Ovary (tissue), 7 donors: ENCODE measurements at regions not wholly inside any gene's neighbourhood (a gene's known extent, or its start where the extent isn't known, plus 50 kb on each side); places are given as distances from the start of the nearest gene placed in this dataset.

ENCODE experiments used
- DNase-seq, 5 donors: peaks; one replicate each; pipeline ENCODE4 v3.0.0-alpha.2; 2019 to 2020
- H3K27ac ChIP-seq, 2 donors: fragments of 200-600 bp; one replicate each; pipeline versions ENCODE4 v1.5.1 to v1.8.0; 2019 to 2022
- H3K27me3 ChIP-seq: fragments of 200-600 bp; one replicate; pipeline ENCODE4 v1.8.0; 2022
- H3K36me3 ChIP-seq: fragments of 200-600 bp; sonication (generic); one replicate; pipeline ENCODE4 v1.5.1; 2019
- H3K4me1 ChIP-seq: one replicate; pipeline ENCODE4 v1.8.1; 2013; ENCODE audit warnings: mild to moderate bottlenecking, moderate library complexity; ENCODE audit not compliant: insufficient read depth
- H3K4me3 ChIP-seq: fragments of 200-600 bp; sonication (generic); one replicate; pipeline ENCODE4 v1.5.1; 2017
- H3K9me3 ChIP-seq, 2 donors: fragments of 200-600 bp in 1 of 2; sonication (generic) in 1 of 2; one replicate each; pipeline versions ENCODE4 v1.5.1 to v1.8.1; 2013 to 2019; ENCODE audit warnings: mild to moderate bottlenecking in 1 of 2, moderate library complexity in 1 of 2
- CTCF ChIP-seq, 3 donors: fragments of 450-650 bp in 2 of 3; fragments of 200-600 bp in 1 of 3; IDR thresholded peaks; one replicate each; pipeline versions ENCODE4 v1.5.1 to v1.8.0; 2016 to 2022; ENCODE audit warnings: antibody characterized with exemption in 3 of 3, mild to moderate bottlenecking in 1 of 3
- EP300 ChIP-seq: sonication (generic); formaldehyde crosslinking; IDR thresholded peaks from one replicate; pipeline ENCODE4 v1.6.1; 2017; ENCODE audit warnings: antibody characterized with exemption
- POLR2A ChIP-seq: fragments of 450-650 bp; IDR thresholded peaks from one replicate; pipeline ENCODE4 v1.6.1; 2017; ENCODE audit warnings: antibody characterized with exemption, mild to moderate bottlenecking, moderate library complexity
- WGBS, 3 donors: extraction: QIAGEN DNeasy Blood & Tissue Kit in 1 of 3; methylation state at CpG; one replicate each; pipeline versions ENCODE4 v1.1.5 to v1.1.7; 2013 to 2017; 5-methylcytosine and 5-hydroxymethylcytosine counted together
- intact Hi-C, 4 donors: fragments of 100-400 bp; cut with DNase I; formaldehyde crosslinking; loops; one replicate each; pipeline versions ENCODE4 v1.11.0 to v1.15.1; 2022 to 2023
- donor health status: DM: no; HTN: no; CAD: no; lungs with moderate emphysema.
- donor health status: DM: no; HTN: no; CAD: no.
- donor health status: Bipolar disorder and iron deficiency.
- donor health status: DM: no; HTN: no; CAD: no.
- donor health status: DM: yes; HTN: yes; CAD: no.

GRCh38 chr14:94906577-94906976 lies 136.7 kb upstream of the GSC start:
- H3K27me3 ChIP-seq: no peaks in the 10 kb centered on the region
- no peaks in the 10 kb centered on the region for H3K36me3 ChIP-seq
- H3K9me3 ChIP-seq: no peaks in the 10 kb centered on the region
- 93 to 96% (median 96%) methylated on average over 4 of the region's 4 CpGs for WGBS, 3 donors
- DNase-seq: no peak
- H3K4me3 ChIP-seq: no peak overlapping the region
- intact Hi-C loops: no loop called here
- TF ChIP-seq EP300: no peak
- no peak for TF ChIP-seq CTCF (IDR thresholded peaks at IDR 0.05)
- TF ChIP-seq POLR2A: no peak
- H3K27ac ChIP-seq: no peak overlapping the region
- no peaks in the 10 kb centered on the region for H3K4me1 ChIP-seq

DNA sequence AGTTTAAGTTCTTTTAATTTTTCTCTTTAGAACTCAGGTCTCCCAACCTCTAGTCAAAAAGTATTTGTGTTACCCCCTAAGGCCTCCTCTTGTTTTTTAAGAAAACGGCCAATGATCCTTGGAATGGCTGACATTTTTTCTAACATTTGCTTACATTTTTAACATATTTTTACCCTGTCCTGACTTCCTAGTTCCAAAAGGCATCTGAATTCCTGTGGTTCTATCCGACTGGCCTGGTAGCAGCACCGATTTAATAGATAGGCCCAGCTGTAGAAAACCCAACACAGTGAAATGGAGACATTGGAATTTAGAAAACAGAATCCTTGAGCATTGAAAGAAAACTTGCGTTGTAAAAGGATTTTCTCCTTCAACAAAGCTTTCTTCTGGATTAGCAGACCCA lies 134.7 kb upstream of the GSC start:
- Histone ChIP-seq H3K27me3 (no peaks in the 10 kb centered on the region), H3K4me3 (no peak overlapping the region), H3K9me3 (no peaks in the 10 kb centered on the region), H3K27ac (no peak overlapping the region), H3K4me1 (no peaks in the 10 kb centered on the region), H3K36me3 (no peaks in the 10 kb centered on the region)
- intact Hi-C loops: no loop called here
- no peak for DNase-seq
- WGBS, 3 donors: 11 to 34% (median 15%) methylated on average over 4 of the region's 4 CpGs
- no peak for TF ChIP-seq CTCF (IDR thresholded peaks at IDR 0.05)
- no peak for TF ChIP-seq POLR2A
- no peak for TF ChIP-seq EP300

DNA sequence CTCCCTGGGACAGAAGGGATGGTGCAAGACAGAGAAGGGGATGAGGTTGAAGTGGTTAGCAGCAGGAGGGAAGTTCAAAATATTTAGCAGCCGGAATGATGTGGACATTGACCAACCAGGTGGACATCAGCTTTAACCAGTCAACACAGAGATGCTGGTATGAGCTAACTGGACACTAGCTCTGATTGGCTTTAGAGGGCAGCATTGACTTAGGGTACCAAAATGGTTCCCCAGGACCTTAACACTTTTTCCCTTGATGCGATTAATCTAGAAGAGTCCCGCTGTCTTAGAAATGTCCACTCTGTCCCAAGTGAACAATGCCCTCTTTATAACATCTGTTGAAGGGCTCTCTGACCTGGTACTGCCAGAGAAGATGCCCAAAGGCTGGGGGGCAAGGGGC lies 134.0 kb upstream of the GSC start:
- H3K36me3 ChIP-seq: no peaks in the 10 kb centered on the region
- no peaks in the 10 kb centered on the region for H3K4me1 ChIP-seq
- no peaks in the 10 kb centered on the region for H3K27me3 ChIP-seq
- 82 to 98% (median 97%) methylated on average over 3 of the region's 3 CpGs for WGBS, 3 donors
- no peak overlapping the region for H3K4me3 ChIP-seq
- intact Hi-C loops: no loop called here
- TF ChIP-seq CTCF (IDR thresholded peaks at IDR 0.05): no peak
- TF ChIP-seq POLR2A: no peak
- TF ChIP-seq EP300: no peak
- DNase-seq: no peak
- no peaks in the 10 kb centered on the region for H3K9me3 ChIP-seq
- no peak overlapping the region for H3K27ac ChIP-seq

DNA sequence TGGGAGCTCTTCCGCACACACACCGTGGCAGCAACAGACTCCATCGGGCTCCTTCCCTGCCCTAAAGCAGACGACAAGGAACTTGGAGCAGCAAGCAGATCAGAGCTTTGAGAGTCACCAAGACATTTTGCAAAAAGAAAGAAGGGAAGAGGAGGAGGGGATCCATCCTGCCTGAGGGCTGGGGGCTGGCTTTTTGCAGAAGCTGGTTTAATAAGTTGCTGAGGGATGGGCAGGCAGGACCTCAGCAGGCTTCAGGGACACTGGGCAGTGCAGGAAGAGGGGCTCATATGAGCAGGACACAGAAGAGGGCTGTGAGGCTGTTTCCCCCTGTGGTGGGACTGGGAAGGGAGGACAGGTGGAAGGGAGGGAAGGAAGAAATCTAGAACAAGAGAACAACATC lies 133.4 kb upstream of the GSC start:
- Histone ChIP-seq H3K36me3 (no peaks in the 10 kb centered on the region), H3K4me3 (no peak overlapping the region), H3K27me3 (no peaks in the 10 kb centered on the region), H3K4me1 (no peaks in the 10 kb centered on the region), H3K9me3 (no peaks in the 10 kb centered on the region), H3K27ac (no peak overlapping the region)
- intact Hi-C loops: no loop called here
- TF ChIP-seq POLR2A: no peak
- no peak for TF ChIP-seq EP300
- no peak for TF ChIP-seq CTCF (IDR thresholded peaks at IDR 0.05)
- WGBS, 3 donors: 91 to 94% (median 91%) methylated on average over 4 of the region's 4 CpGs
- no peak for DNase-seq

DNA sequence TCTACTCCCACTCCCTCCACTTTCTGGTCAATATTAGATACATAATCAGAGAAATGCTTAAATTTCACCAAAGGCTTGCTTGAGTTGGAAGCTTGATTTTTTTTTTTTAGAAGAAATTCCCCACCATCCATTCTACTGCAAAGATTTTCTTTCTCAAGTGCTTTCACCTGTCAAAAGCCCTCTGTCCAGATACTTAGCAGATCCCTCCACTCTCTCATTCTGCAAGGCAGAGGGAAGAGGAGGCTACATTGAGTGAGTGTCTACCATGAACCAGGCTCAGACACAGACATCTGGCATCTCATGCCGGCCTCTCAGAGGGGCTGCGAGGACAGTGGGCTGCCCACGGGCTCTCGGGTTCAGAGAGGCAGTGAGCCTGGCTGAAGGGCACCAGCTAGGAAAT lies 127.6 kb upstream of the GSC start:
- no peak for DNase-seq
- no peaks in the 10 kb centered on the region for H3K9me3 ChIP-seq
- intact Hi-C loops: no loop called here

More for the DNA sequence above, 127.6 kb upstream of the GSC start:
- H3K4me3 ChIP-seq: no peak overlapping the region
- H3K36me3 ChIP-seq: no peaks in the 10 kb centered on the region
- no peaks in the 10 kb centered on the region for H3K27me3 ChIP-seq
- TF ChIP-seq POLR2A (no peak), CTCF (IDR thresholded peaks at IDR 0.05) (no peak), EP300 (no peak)
- H3K27ac ChIP-seq: no peak overlapping the region
- no peaks in the 10 kb centered on the region for H3K4me1 ChIP-seq
- WGBS, 3 donors: 56 to 65% (median 59%) methylated on average over 4 of the region's 4 CpGs
